Adrenal gland (tissue), 5 donors: ENCODE measurements at regions not wholly inside any gene's neighbourhood (a gene's known extent, or its start where the extent isn't known, plus 50 kb on each side); places are given as distances from the start of the nearest gene placed in this dataset.

Experiments used
- CTCF ChIP-seq, 6 experiments: fragments of 450-650 bp in 4 of 6; fragments of 200-600 bp in 2 of 6; sonication (generic) in 1 of 6; IDR thresholded peaks; 1 replicate in 5 of 6; 2 replicates in 1 of 6; pipeline versions ENCODE4 v1.5.1 to v1.8.0; 2016 to 2021; ENCODE audit warnings: antibody characterized with exemption in 6 of 6, mild to moderate bottlenecking in 2 of 6, moderate library complexity in 1 of 6
- POLR2A ChIP-seq, 2 donors: fragments of 450-650 bp; IDR thresholded peaks; one replicate each; pipeline ENCODE4 v1.6.1; 2017; ENCODE audit warnings: antibody characterized with exemption in 2 of 2, mild to moderate bottlenecking in 2 of 2, moderate library complexity in 1 of 2
- donor health status: DM: no; HTN: no; CAD: no.

DNA sequence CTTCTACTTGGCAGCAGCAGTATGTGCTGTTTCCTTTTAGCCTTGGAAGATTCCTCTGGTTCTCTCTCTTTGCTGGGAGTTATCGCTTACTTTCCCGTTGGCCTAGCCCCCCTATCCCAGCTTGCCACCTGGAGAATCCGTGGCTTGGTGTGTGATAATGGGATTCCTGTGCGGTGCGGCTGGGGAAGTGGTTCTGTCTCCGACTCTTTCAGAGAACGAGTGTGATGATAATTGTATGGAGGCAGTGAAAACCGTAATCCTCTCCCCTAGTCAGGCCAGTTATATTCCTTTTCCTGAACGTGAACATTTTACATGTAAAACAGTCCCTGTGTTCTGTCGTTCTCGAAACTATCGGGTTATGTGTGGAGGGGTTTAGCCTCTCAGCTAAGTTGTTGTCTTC lies 300.1 kb upstream of the C2CD4B start:
- TF ChIP-seq CTCF (IDR thresholded peaks at IDR 0.05) (no peak), POLR2A (IDR thresholded peaks at IDR 0.05) (no peak)
